ENCODE measurements at regions not wholly inside any gene's neighbourhood (a gene's known extent, or its start where the extent isn't known, plus 50 kb on each side); places are given as distances from the start of the nearest gene placed in this dataset.

DNA sequence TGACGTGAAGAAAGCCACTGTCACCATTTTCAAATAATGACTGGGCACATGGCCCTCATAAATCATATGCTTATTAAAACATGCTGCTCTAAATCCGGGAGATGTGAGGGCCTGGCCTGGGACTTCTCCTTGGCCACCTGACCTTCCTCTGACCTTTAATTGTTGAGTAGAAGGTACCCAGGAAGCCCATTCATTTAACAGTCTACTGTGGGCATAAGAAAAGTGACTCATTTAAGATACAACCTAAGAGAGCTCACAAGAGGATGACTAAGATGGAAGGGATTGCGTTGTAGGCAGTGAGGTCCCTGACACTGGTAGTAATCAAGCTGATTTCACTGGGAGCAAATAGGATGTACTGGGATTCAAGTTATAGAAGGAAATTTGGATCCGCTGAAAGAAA lies 203.4 kb upstream of the GPR26 start:
- no peak for DNase-seq

GRCh38 chr10:123463181-123463580 lies 203.0 kb upstream of the GPR26 start:
- no peak for DNase-seq

- DNase-seq = no peak
These were observed 202.5 kb upstream of the GPR26 start for GRCh38 chr10:123463698-123464097.

DNA sequence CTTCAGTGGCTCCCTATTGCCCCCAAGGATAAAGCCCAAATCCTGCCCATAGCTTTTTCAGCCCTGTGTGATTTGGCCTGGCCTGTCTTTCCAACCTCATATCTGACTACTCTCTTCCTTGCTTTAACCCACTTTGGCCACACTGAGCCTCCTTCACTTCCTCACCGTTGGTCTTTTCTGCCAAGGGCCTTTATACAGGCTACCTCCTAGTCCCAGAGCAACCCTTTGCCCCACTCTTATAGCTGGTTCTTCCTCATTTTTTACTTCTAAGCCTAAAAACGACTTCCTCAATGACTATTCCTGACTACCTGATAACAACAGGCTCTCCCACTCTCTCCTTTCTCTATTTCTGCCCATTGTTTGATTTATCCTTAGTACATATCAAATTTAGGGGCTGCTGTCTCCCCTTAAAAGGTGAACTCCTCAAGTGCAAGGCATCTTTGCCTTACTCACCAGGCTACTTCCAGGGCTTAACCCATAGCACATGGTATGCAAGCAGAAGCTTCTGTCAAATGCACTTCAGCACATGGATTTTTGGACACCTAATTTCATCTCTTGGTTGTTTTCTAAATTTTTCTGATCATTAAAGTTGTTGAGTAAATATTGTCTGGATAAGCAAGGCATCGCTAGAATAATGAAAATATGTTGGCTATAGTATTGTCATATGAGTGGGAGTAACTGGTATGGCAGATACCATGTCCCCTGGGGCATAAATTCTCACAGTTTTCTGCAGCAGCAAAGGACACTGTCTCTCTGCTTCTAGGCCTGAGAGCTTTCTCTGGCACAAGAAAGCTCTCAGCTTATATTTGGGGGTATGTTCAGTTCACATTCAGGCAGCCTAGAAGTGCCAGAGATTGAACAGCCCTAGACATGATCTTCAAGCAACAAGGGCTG lies 201.5 kb upstream of the GPR26 start:
- DNase-seq = no peak

- DNase-seq = no peak
These were observed 195.7 kb upstream of the GPR26 start for GRCh38 chr10:123470336-123470921.

DNA sequence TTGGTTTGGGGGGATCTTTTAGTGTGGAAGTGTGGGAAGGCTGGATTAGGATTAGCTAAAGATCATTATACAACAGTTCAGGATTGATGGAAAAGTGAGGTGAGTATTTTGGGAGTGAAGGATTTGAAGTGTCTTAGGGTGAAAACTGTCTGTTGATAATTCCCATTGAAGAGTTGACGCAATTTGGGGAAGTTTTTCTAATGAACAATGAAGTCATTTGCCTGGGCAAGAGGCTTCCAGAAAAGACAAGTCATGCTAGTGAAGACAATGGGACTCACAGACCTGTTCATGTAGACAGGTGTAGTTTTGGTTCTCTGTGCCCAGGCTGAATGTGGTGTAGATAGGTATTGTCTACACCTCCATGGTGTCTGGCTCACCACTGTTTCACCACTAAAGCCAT lies 194.3 kb upstream of the GPR26 start:
- DNase-seq = no peak

DNA sequence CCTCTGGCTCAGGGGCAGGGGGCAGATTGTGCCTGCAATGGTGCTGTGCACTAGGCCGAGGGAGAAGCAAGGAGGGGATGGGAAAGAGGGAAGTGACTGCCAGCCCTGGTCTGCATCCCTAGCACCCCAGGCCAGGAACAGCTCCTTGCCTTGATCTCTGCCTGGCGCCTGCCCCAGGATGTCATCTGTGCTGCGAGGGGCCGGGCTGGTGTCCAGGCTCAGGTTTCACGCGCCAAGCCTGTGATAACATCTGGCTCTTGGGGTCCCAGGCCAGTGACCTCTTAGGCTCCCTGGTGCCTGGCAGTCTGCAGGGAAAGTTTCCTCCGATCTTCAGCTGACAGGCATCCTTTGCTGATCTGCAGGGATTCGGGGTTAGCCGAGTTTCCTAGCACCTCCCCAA lies 193.5 kb upstream of the GPR26 start:
- DNase-seq = no peak

DNA sequence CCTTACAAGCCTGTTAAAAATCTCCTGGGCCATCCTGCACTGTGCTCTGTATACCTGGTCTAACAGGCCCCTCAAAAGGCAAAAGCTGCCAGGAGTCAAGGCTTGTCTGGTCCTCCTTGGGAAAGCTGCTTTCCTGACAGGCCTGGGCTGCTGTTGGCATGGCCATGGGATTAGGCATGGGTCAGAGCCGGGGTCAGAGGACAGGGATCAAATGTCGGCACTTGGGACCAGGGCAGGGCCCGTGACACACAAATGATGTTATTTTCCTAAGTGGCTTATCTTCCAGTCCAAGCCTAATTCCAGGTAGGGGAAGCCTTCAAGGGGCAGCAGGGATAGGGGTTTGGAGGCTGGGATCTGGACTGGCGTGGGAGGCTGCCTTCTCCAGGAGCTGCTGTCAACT lies 191.5 kb upstream of the GPR26 start:
- DNase-seq = no peak

DNA sequence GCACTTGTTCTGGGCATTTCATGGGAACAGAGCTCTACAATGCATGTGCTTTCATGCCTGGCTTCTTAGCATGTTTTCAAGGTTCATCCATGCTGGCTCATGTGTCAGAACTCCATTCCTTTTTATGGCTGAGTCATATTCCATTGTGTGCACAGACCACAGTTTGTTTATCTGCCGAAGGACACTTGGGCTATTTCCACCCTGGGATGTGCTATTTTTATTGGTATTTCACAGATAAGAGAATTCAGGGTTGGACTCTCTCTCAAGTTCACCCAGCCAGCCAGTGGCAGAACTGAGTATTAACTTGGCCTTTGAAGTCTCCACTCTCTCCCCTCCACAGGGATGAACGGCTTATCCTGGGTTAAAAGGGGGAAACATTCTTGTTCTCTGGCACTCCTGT lies 190.7 kb upstream of the GPR26 start:
- DNase-seq = no peak

DNA sequence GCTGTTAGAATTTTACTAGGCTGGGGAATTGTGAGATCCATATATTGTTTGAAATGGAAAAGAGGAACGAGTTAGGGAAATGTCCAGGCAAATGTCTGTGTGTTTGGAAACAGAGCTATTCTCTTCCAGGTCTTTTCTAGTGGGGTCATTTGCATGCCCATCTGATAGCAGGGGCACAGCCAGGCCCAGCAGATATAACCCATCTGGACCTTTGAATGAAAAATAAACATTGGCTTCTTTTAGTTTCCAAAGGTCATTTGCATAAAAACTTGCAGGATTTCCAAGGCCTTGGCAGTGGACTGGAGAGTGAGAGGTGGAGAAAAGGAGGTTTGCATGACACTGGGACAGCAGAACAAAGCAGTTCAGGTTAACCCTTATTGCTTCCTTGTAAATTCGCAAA lies 188.0 kb upstream of the GPR26 start:
- DNase-seq = no peak

DNA sequence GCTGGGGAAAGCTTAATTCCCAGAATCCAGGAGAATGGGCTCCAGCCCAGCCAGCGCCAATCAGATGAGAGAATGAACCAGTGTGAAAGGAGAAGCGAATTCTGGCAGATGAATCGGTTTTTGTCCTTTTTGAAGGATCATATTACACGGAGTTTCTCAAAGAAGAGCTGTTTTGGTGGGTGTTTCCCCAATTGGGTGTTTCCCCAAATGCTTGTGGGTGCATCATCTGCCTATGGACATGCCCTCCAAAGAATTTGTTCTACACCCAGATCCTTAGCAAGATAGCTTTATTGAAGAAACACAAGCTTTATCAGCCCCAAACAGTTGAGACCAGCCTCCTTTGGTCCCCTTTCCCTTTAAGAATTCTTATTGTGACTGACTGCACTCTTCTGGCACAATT lies 186.5 kb upstream of the GPR26 start:
- no peak for DNase-seq

GRCh38 chr10:123480344-123480743 lies 185.8 kb upstream of the GPR26 start:
- no peak for DNase-seq

- no peak for DNase-seq
These were observed 185.3 kb upstream of the GPR26 start for GRCh38 chr10:123480845-123481244.

DNA sequence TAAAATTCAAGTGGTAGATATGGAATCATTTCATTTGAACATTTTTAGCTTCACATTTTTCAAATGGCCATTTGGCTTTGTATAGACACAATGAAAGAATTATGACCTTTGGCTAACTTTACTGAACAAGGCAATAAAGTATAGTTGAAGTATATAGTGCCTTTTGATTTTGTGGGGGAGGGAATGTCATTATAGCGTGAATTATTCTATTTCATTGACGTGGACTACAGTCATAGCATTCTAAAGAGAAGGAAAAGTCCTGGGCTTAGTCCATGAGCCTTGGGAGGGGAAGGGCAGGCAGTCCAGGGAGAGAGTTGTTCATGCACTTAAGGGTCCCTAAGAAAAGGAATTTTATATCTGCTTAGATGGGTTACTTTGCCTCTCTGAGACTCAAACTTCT lies 181.4 kb upstream of the GPR26 start:
- DNase-seq = no peak

- DNase-seq = no peak
These were observed 180.7 kb upstream of the GPR26 start for GRCh38 chr10:123485341-123485960.

DNA sequence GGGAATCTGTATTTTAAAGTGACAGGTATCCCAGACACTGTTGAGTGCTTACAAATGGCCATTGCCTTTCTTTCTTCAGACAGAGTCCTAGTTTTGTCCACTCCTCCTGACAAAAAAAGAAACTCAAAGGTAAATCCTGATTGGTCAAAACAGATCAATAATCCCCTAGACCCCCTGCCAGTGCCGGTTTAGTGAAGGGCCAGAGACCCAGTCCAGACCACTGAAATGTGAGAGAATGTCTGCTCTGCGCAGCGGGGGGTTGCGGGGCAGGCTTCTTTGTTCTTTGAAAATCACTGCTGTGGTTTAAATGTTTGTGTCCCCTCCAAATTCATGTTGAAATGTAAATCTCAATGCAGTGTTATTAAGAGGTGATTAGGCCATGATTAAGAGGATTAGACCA lies 177.7 kb upstream of the GPR26 start:
- no peak for DNase-seq

- no peak for DNase-seq
These were observed 174.8 kb upstream of the GPR26 start for GRCh38 chr10:123491364-123491763.

DNA sequence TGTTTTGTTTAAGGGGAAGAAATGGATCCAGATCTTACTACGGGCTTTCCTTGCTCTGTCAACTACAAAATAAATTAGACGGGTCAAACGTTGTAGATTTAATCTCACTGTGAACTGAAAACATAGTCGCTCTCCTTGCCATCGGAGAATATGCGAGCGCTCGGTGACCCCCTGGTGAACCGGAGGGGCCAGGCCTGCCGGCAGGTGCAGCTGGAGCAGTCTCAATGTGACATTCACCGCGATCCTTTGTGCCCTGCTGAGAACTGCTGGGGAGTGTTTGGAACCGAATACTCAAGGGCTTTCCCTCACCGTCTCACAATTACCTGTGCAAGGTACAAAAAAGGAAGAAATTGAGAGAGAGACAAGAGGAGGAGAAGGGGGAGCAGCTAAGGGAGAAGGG lies 174.1 kb upstream of the GPR26 start:
- DNase-seq = peak in 1 of 2 experiments; percentile 4

DNA sequence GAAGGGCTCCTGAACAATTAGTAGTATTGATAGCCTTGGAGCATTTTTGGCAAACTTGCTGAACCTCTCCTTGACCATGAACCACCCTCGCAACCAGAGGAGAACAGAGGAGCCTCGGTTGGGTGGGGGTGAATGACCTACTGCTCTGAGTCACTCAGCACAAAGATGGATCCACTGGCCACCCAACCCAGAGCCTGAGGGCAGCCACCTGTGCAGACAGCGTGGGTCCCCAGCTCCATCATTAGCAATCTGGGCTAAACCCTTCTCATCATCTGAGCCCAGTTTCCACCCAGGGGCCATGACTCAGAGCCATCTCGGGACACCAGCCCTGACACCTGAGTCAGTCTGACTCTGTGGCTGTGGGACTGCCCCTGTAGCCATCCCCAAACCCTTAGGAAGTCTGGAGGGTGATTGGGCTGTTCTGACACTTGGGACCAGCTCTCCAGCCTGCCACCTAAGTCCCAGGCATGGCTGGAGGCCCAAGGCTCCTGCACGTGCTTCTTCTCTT lies 171.8 kb upstream of the GPR26 start:
- DNase-seq = no peak

- no peak for DNase-seq
These were observed 169.8 kb upstream of the GPR26 start for GRCh38 chr10:123496375-123496774.

DNA sequence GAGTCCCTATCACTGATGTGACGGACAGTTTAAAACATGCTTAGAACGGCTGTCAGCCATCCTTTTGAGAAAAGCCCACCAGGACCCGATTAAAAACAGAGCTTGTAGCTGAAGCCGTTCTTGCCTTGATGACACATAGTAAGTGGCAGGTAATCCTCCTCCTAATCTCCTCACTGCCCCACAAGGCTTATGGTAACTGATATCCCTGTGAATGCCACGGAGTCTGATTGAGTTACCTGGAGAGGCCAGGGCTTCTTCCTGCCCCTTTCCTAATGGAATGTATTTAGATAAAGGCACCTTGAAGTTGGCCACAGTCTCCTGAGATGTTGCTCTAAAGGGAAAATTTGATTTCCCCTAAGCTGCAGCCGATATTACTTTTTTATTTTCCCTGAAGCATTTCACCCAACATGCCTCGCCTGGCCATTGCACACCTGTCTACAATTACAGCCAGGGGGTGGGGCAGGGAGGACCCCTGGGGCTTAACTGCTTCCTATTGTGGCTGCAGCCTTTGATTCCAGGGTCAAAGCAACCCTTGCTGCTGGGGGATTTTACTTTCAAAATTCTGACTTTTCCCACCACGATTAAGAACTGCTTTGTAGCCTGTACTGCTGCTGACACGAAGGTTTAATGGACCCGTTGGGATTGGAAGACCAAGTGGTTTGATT lies 169.0 kb upstream of the GPR26 start:
- peak in 1 of 2 experiments; percentile 12 for DNase-seq

DNA sequence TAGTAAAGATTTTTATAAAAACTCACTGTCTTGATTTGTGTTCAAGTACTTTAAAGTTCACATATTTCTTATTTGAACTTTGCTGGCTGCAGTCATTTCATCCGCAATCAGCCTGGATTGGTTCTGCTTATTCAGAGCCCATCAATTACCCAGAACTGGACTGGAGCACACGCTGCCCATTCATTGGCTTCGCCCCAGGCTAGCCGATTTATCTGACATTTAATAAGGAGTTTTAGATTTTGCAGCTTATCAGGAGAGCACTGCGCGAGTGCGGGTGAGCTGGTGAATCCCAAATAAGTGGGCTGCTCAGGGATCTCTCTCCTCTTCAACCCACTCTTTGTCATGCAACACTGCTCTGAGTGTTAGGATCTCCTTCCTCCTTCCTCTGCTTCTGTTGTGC lies 166.0 kb upstream of the GPR26 start:
- no peak for DNase-seq

GRCh38 chr10:123501148-123501547 lies 165.0 kb upstream of the GPR26 start:
- no peak for DNase-seq

All from NCI-H187 (cell line).